Mesenchymal stem cell (in vitro differentiated cells and primary cell): ENCODE measurements at regions not wholly inside any gene's neighbourhood (a gene's known extent, or its start where the extent isn't known, plus 50 kb on each side); places are given as distances from the start of the nearest gene placed in this dataset.

ENCODE experiments used
- DNase-seq: peaks from one replicate; pipeline ENCODE4 v3.0.0-alpha.2; 2013
- H2AFZ ChIP-seq: one replicate; pipeline ENCODE4 v1.6.1; 2013; ENCODE audit warnings: low read depth, mild to moderate bottlenecking, control low read depth, inconsistent platforms, low read length, moderate library complexity
- H2AK5ac ChIP-seq: 2 replicates; pipeline ENCODE4 v1.6.1; 2013; ENCODE audit warnings: low read length, moderate library complexity, mild to moderate bottlenecking, inconsistent platforms; ENCODE audit not compliant: severe bottlenecking
- H2BK120ac ChIP-seq: one replicate; pipeline ENCODE4 v1.6.1; 2013; ENCODE audit warnings: low read depth, mild to moderate bottlenecking, inconsistent platforms, low read length, moderate library complexity
- H2BK12ac ChIP-seq, 2 experiments: one replicate each; pipeline ENCODE4 v1.6.1; 2013; ENCODE audit warnings: inconsistent platforms in 2 of 2, low read length in 2 of 2, mild to moderate bottlenecking in 2 of 2, moderate library complexity in 2 of 2, control low read depth in 1 of 2
- H2BK15ac ChIP-seq: one replicate; pipeline ENCODE4 v1.6.1; 2013; ENCODE audit warnings: mild to moderate bottlenecking, low read depth, inconsistent platforms; ENCODE audit not compliant: poor library complexity, severe bottlenecking
- H2BK5ac ChIP-seq: 2 replicates; pipeline ENCODE4 v1.6.1; 2013; ENCODE audit warnings: low read depth, mild to moderate bottlenecking, low read length, control low read depth, inconsistent platforms; ENCODE audit not compliant: poor library complexity, severe bottlenecking
- H3K14ac ChIP-seq, 2 experiments: one replicate each; pipeline ENCODE4 v1.6.1; 2013; ENCODE audit warnings: inconsistent platforms in 2 of 2, low read length in 2 of 2, control low read depth in 1 of 2, mild to moderate bottlenecking in 1 of 2, moderate library complexity in 1 of 2
- H3K18ac ChIP-seq, 2 experiments: one replicate each; pipeline ENCODE4 v1.6.1; 2013; ENCODE audit warnings: inconsistent platforms in 2 of 2, low read length in 2 of 2, control low read depth in 1 of 2, low read depth in 1 of 2, mild to moderate bottlenecking in 1 of 2
- H3K23ac ChIP-seq, 2 experiments: one replicate each; pipeline ENCODE4 v1.6.1; 2013; ENCODE audit warnings: inconsistent platforms in 2 of 2, low read length in 2 of 2, mild to moderate bottlenecking in 2 of 2, moderate library complexity in 2 of 2, control low read depth in 1 of 2
- H3K27ac ChIP-seq: 2 replicates; pipeline ENCODE4 v1.5.1; 2013; ENCODE audit warnings: mild to moderate bottlenecking, moderate library complexity, low read length, control low read depth, inconsistent platforms; ENCODE audit not compliant: poor library complexity, severe bottlenecking
- H3K27me3 ChIP-seq, 2 experiments: 2 replicates each; pipeline versions ENCODE4 v1.6.1 to v1.7.0; 2013; ENCODE audit warnings: low read length in 2 of 2, mild to moderate bottlenecking in 2 of 2, moderate library complexity in 2 of 2, control low read depth in 1 of 2, inconsistent platforms in 1 of 2; ENCODE audit not compliant: control insufficient read depth in 1 of 2, insufficient read depth in 1 of 2
- H3K36me3 ChIP-seq, 2 experiments: 2 replicates each; pipeline versions ENCODE4 v1.6.1 to v1.7.0; 2013; ENCODE audit warnings: low read length in 2 of 2, control low read depth in 1 of 2, inconsistent platforms in 1 of 2, low read depth in 1 of 2, mild to moderate bottlenecking in 1 of 2; ENCODE audit not compliant: insufficient read depth in 2 of 2, control insufficient read depth in 1 of 2
- H3K4ac ChIP-seq, 2 experiments: one replicate each; pipeline ENCODE4 v1.6.1; 2013; ENCODE audit warnings: inconsistent platforms in 2 of 2, low read length in 2 of 2, mild to moderate bottlenecking in 2 of 2, moderate library complexity in 2 of 2, control low read depth in 1 of 2, low read depth in 1 of 2
- H3K4me1 ChIP-seq: 2 replicates; pipeline ENCODE4 v1.6.1; 2013; ENCODE audit warnings: low read depth, low read length, control low read depth; ENCODE audit not compliant: control insufficient read depth, insufficient read depth
- H3K4me2 ChIP-seq: 2 replicates; pipeline ENCODE4 v1.6.1; 2013; ENCODE audit warnings: low read length, mild to moderate bottlenecking, inconsistent platforms; ENCODE audit not compliant: poor library complexity, severe bottlenecking
- H3K4me3 ChIP-seq, 2 experiments: 2 replicates each; pipeline versions ENCODE4 v1.5.1 to v1.7.0; 2013; ENCODE audit warnings: low read length in 2 of 2, mild to moderate bottlenecking in 2 of 2, control low read depth in 1 of 2, low read depth in 1 of 2; ENCODE audit not compliant: insufficient read depth in 1 of 2
- H3K79me1 ChIP-seq: replicated peaks from 2 replicates; pipeline ENCODE4 v1.6.1; 2013; ENCODE audit warnings: mild to moderate bottlenecking, control low read depth, low read length, inconsistent platforms; ENCODE audit not compliant: poor library complexity, severe bottlenecking
- H3K9ac ChIP-seq: 2 replicates; pipeline ENCODE4 v1.7.0; 2013; ENCODE audit warnings: mild to moderate bottlenecking, low read length, moderate library complexity
- H3K9me3 ChIP-seq: 2 replicates; pipeline ENCODE4 v1.7.0; 2013; ENCODE audit warnings: mild to moderate bottlenecking, low read length; ENCODE audit not compliant: control insufficient read depth
- H4K8ac ChIP-seq: one replicate; pipeline ENCODE4 v1.6.1; 2013; ENCODE audit warnings: inconsistent platforms, mild to moderate bottlenecking, low read length, moderate library complexity
- H4K91ac ChIP-seq: one replicate; pipeline ENCODE4 v1.6.1; 2013; ENCODE audit warnings: mild to moderate bottlenecking, low read length, inconsistent platforms
- WGBS: methylation state at CpG from one replicate; pipeline ENCODE4 v1.1.7; 2013; ENCODE audit warnings: mixed read lengths; 5-methylcytosine and 5-hydroxymethylcytosine counted together

DNA sequence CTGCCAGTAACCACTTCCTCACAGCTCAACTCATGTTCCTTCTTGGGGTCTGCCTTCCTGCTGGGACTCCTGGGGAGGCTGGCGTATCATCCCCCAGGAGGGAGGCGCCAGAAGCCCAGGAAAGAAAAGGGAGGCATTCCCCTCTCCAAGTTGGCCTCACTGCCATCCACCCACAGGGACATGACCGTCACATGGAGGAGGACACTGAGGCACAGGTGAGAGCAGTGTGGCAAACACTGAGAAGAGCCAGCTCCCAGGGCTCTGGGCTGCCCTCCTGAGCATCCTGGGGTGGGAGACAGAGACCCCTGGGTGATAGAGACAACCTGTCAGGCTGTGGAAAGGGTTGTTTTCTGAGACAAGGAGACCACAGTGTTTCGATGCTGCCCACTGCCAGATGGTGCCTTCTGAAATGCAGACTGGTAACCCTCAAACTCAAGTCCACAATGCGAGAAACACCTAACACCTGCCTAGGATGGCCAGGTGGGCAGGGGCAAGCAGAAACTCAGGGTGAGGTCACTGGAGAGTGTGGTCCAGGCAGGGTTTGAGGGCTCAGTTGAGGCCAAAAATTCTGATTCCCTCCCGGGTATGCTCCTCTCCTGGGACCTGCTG lies 1722.1 kb downstream of the TP53TG3F start:
- no peaks in the 10 kb centered on the region for H3K79me1 ChIP-seq
- no peak overlapping the region for H2BK12ac ChIP-seq
- no peaks in the 10 kb centered on the region for H3K36me3 ChIP-seq
- no peak overlapping the region for H2AK5ac ChIP-seq
- DNase-seq: no peak
- 53% methylated on average over 5 of the region's 6 CpGs for WGBS
- H3K27me3 ChIP-seq: no peaks in the 10 kb centered on the region
- no peak overlapping the region for H3K9ac ChIP-seq
- no peak overlapping the region for H3K23ac ChIP-seq
- H3K4ac ChIP-seq: no peak overlapping the region
- H3K27ac ChIP-seq: no peak overlapping the region
- H3K4me1 ChIP-seq: no peaks in the 10 kb centered on the region
- no peak overlapping the region for H3K14ac ChIP-seq
- no peak overlapping the region for H4K91ac ChIP-seq
- H3K4me3 ChIP-seq: no peak overlapping the region
- H2AFZ ChIP-seq: no peak overlapping the region
- no peak overlapping the region for H2BK120ac ChIP-seq
- no peak overlapping the region for H2BK5ac ChIP-seq
- H3K9me3 ChIP-seq: no peaks in the 10 kb centered on the region
- H3K4me2 ChIP-seq: no peak overlapping the region
- H2BK15ac ChIP-seq: no peak overlapping the region
- no peak overlapping the region for H3K18ac ChIP-seq
- H4K8ac ChIP-seq: no peak overlapping the region

DNA sequence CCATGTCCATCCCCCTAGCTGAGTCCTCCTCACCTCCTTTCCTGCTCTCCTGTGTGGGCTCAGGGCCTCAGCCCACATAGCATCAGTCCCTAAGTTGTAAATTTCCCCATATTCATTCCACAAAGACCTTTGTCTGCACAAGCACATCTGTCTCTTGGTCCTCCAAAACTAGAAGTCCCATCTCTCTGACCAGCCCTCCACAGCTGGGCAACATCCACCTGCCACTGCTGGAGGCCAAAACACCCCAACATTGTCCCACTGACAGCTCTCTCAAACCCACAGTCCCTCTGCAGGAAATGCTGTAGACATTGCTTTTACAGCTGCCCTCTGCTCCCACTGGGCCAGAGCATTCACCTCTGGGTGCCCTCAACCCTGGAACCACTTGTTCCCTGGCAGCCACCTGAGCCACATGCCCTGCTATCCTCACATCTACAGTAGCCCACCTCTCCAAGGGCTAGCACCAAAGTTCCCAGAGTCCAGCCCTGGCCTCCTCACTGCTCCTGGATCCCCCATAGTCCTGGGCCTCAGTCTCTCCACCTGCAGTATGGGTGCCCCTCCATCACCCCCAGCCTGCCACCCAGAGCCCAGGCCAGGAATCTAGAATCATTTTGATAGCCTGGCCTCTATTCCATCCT lies 1722.7 kb downstream of the TP53TG3F start:
- Histone ChIP-seq H2BK15ac (no peak overlapping the region), H4K91ac (no peak overlapping the region), H2BK5ac (no peak overlapping the region), H3K4me3 (no peak overlapping the region), H2AFZ (no peak overlapping the region), H3K27ac (no peak overlapping the region), H3K79me1 (no peaks in the 10 kb centered on the region), H2BK120ac (no peak overlapping the region), H2BK12ac (no peak overlapping the region), H3K14ac (no peak overlapping the region), H4K8ac (no peak overlapping the region), H2AK5ac (no peak overlapping the region), H3K4ac (no peak overlapping the region), H3K23ac (no peak overlapping the region), H3K9me3 (no peaks in the 10 kb centered on the region), H3K4me1 (no peaks in the 10 kb centered on the region), H3K4me2 (no peak overlapping the region), H3K27me3 (no peaks in the 10 kb centered on the region), H3K36me3 (no peaks in the 10 kb centered on the region), H3K18ac (no peak overlapping the region), H3K9ac (no peak overlapping the region)
- DNase-seq: no peak

DNA sequence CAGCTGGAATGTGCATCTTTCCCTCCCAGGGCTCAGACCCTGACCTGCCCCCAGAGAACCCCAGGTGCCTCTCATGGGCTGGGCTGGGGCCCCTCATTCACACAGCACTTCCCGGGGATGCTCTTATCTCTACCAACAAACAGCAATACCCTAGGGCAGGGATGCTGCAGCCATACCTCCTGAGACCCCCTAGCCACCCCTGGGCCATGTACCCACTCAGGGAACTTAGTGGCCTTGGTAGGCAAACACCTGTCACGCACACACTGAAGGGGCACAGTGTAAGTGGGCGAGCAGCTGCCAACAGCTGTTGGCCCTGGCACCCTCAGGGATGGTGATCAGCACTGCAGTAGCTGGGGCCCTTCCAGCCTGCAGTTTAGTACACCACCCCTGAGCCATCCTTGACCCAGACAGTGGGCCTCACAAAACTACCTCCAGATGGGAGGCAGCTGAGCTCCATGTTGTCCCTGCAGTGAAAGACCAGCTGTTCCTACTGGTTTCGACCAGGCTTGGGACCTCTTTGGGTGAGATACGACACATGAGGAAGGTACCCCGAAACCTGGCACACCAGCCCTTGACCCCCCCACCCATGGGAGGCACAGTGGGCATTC lies 1723.6 kb downstream of the TP53TG3F start:
- Histone ChIP-seq H2AK5ac (no peak overlapping the region), H3K9me3 (no peaks in the 10 kb centered on the region), H4K8ac (no peak overlapping the region), H2BK120ac (no peak overlapping the region), H2BK12ac (no peak overlapping the region), H3K18ac (no peak overlapping the region), H3K4me3 (no peak overlapping the region), H3K27me3 (no peaks in the 10 kb centered on the region), H3K4ac (no peak overlapping the region), H3K23ac (no peak overlapping the region), H3K14ac (no peak overlapping the region), H2AFZ (no peak overlapping the region), H3K9ac (no peak overlapping the region), H2BK5ac (no peak overlapping the region), H3K4me1 (no peaks in the 10 kb centered on the region), H3K36me3 (no peaks in the 10 kb centered on the region), H4K91ac (no peak overlapping the region), H3K79me1 (no peaks in the 10 kb centered on the region), H2BK15ac (no peak overlapping the region), H3K4me2 (no peak overlapping the region), H3K27ac (no peak overlapping the region)
- DNase-seq: no peak
- 50% methylated on average over 6 of the region's 6 CpGs for WGBS

DNA sequence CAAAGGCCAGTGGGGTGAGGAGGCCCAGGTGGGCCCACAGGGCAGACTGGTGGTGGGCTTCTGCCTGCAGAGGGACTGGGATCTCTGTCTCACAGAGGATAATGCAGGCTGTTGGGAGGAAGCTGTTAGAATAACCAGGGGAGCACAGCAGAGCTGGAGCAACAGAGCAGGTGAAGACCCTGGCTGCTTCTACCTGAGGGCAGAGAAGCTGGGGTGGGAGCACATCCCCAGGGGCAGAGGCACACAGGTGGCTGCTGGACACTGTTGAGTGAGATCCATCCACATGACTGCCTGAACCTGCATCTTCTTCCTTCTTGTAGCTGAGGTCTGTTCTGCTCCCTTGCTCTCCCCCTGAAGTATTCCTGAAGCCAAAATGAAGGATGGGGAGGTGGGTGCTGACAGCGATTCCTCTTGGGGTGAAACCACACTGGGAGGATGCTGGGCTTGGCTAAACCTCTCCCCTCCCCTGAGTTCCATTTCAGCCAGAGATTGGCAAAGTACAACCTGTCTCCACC lies 1725.0 kb downstream of the TP53TG3F start:
- Histone ChIP-seq H4K91ac (no peak overlapping the region), H3K79me1 (no peaks in the 10 kb centered on the region), H3K9ac (no peak overlapping the region), H2BK120ac (no peak overlapping the region), H2AFZ (no peak overlapping the region), H3K14ac (no peak overlapping the region), H3K4me1 (no peaks in the 10 kb centered on the region), H2AK5ac (no peak overlapping the region), H3K4ac (no peak overlapping the region), H3K27me3 (no peaks in the 10 kb centered on the region), H4K8ac (no peak overlapping the region), H3K27ac (no peak overlapping the region), H3K23ac (no peak overlapping the region), H2BK5ac (no peak overlapping the region), H3K4me3 (no peak overlapping the region), H3K9me3 (no peaks in the 10 kb centered on the region), H3K18ac (no peak overlapping the region), H3K36me3 (no peaks in the 10 kb centered on the region), H3K4me2 (no peak overlapping the region), H2BK12ac (no peak overlapping the region), H2BK15ac (no peak overlapping the region)
- DNase-seq: no peak
- 63% methylated on average over 1 of the region's 1 CpG for WGBS
